Muscle of leg (tissue), 3 donors: ENCODE measurements at regions not wholly inside any gene's neighbourhood (a gene's known extent, or its start where the extent isn't known, plus 50 kb on each side); places are given as distances from the start of the nearest gene placed in this dataset.

Experiments
- DNase-seq: peaks from one replicate; pipeline ENCODE4 v3.0.0; 2013
- H3K27ac ChIP-seq: one replicate; pipeline ENCODE4 v1.5.1; 2013; ENCODE audit warnings: mild to moderate bottlenecking, low read length, control low read depth
- H3K27me3 ChIP-seq: one replicate; pipeline ENCODE4 v1.6.1; 2013; ENCODE audit warnings: low read length; ENCODE audit not compliant: control insufficient read depth, insufficient read depth
- H3K36me3 ChIP-seq: one replicate; pipeline ENCODE4 v1.6.1; 2013; ENCODE audit warnings: low read length; ENCODE audit not compliant: control insufficient read depth, insufficient read depth
- H3K4me1 ChIP-seq: one replicate; pipeline ENCODE4 v1.6.1; 2013; ENCODE audit warnings: low read length; ENCODE audit not compliant: control insufficient read depth, insufficient read depth
- H3K4me3 ChIP-seq: one replicate; pipeline ENCODE4 v1.5.1; 2013; ENCODE audit warnings: low read length, control low read depth
- H3K9me3 ChIP-seq: replicated peaks from 2 replicates; pipeline ENCODE4 v1.6.1; 2013; ENCODE audit warnings: low read depth, low read length; ENCODE audit not compliant: control insufficient read depth
- WGBS: methylation state at CpG from one replicate; pipeline ENCODE4 v1.1.5; 2013; ENCODE audit warnings: missing lambda C conversion rate; ENCODE audit not compliant: insufficient coverage; 5-methylcytosine and 5-hydroxymethylcytosine counted together

DNA sequence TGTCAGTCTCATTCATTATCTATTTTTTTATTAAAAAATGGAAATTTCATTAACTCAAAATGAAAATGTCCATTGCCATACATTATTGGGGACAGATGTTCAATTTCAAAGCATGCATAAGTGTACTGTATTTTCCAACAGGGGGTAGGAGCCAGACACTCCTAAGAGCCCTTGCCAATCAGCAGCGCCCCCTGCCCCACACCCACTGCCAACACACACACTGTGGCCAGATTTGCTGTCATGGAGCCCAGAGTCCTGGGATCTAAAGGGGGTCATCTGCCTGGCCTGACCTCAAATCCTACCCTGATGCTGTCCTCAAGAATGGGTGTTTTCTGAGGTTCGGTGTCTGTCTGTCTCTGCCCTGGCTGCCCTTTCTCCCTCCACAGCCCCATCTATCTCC is 162.2 kb upstream of the TWIST2 start:
- H3K4me1 ChIP-seq, result no peaks in the 10 kb centered on the region
- no peak for DNase-seq
- no peak overlapping the region for H3K27ac ChIP-seq
- WGBS, result 100% methylated on average over 1 of the region's 2 CpGs
- no peaks in the 10 kb centered on the region for H3K9me3 ChIP-seq
- peaks cover 3% of the 10 kb centered on the region for H3K27me3 ChIP-seq
- no peak overlapping the region for H3K4me3 ChIP-seq
- no peaks in the 10 kb centered on the region for H3K36me3 ChIP-seq

GRCh38 chr2:238686223-238686622 is 161.7 kb upstream of the TWIST2 start:
- DNase-seq, result no peak
- no peaks in the 10 kb centered on the region for H3K4me1 ChIP-seq
- H3K9me3 ChIP-seq, result no peaks in the 10 kb centered on the region
- peaks cover 5% of the 10 kb centered on the region for H3K27me3 ChIP-seq
- 92% methylated on average over 7 of the region's 7 CpGs for WGBS
- H3K27ac ChIP-seq, result no peak overlapping the region
- no peak overlapping the region for H3K4me3 ChIP-seq
- H3K36me3 ChIP-seq, result no peaks in the 10 kb centered on the region

DNA sequence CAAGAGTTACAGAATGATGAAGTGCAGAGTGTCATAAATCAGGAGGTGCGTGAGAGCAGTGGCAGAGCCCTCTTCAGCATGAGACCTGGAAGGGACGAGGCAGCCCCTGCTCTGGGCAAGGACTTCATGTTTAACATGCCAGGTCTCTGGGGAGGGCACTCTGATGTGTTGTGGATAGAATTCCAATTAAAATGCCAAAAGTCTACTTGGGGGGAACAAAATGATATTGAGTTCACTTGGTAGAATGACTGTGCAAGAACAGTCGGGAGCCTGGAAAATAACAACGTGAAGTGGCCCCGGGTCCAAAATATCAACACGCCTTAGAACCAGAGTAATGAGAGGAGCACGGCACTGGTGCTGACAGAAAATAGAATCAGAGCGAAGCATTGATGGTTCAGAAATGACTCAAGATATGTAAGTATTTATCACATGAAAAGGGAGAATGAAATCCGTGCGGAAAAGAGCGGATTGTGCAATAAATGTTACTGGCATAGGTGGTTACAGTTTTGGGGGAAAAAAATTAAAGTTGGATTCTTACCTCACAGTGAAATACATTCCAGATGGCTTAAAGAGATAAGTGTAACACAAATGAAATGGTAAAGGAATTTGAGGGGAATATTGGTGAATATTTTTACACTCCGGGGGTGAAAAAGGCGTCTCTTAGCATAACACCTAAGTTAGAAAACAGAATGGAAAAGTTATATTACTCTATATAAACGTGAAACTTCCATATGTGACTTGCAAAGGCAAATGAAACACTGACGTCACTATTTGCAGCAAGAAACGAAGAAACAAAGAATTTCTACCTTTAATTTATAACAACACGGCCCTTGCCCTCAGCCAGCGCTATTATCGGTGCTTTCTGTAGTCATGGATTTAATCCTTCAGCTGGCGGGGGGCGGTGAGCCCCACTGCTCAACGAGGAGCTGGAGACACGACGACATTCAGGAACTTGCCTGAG is 159.4 kb upstream of the TWIST2 start:
- DNase-seq, result peak; percentile 61
- peaks cover 8% of the 10 kb centered on the region for H3K27me3 ChIP-seq
- no peak overlapping the region for H3K27ac ChIP-seq
- H3K36me3 ChIP-seq, result no peaks in the 10 kb centered on the region
- 55% methylated on average over 9 of the region's 24 CpGs for WGBS
- H3K4me3 ChIP-seq, result no peak overlapping the region
- H3K4me1 ChIP-seq, result no peaks in the 10 kb centered on the region
- H3K9me3 ChIP-seq, result no peaks in the 10 kb centered on the region

GRCh38 chr2:238689331-238689730 is 158.6 kb upstream of the TWIST2 start:
- Histone ChIP-seq H3K9me3 (no peaks in the 10 kb centered on the region), H3K36me3 (no peaks in the 10 kb centered on the region), H3K4me3 (no peak overlapping the region), H3K4me1 (no peaks in the 10 kb centered on the region), H3K27ac (no peak overlapping the region), H3K27me3 (peaks cover 8% of the 10 kb centered on the region)
- DNase-seq, result no peak
- WGBS, result no CpG with 5 or more reads among the region's 2 CpGs

DNA sequence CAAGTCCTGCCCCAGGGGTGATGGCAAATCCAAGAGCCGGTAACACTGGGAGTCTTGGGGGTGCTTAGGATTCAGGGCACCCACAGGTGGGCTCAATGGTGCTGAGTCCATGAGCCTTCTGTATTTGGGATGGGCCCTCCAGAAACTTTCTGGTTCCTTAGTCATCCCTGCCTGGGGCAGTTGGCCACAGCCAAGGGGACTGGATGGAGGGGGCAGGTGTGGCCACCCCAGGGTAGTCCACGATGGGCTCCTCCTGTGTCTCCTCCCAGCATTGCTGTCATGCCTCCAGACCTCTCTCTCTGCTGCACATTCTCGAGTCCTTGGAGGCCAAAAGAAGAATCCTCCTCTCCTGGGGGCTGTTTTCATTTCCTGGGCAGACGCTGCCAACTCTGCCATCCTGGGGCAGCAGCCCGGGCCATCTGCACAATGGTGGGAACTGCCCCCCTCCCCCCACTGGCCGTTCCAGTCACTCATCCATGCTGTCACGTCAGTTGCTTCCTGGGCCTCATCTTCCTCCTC is 158.0 kb upstream of the TWIST2 start:
- no peaks in the 10 kb centered on the region for H3K36me3 ChIP-seq
- no peaks in the 10 kb centered on the region for H3K9me3 ChIP-seq
- DNase-seq, result no peak
- peaks cover 8% of the 10 kb centered on the region for H3K27me3 ChIP-seq
- 79% methylated on average over 7 of the region's 7 CpGs for WGBS
- no peak overlapping the region for H3K27ac ChIP-seq
- peaks cover 2% of the 10 kb centered on the region for H3K4me1 ChIP-seq
- no peak overlapping the region for H3K4me3 ChIP-seq

- peaks cover 8% of the 10 kb centered on the region for H3K27me3 ChIP-seq
- 77% methylated on average over 11 of the region's 11 CpGs for WGBS
Observed at GRCh38 chr2:238690511-238690910, 157.4 kb upstream of the TWIST2 start.

GRCh38 chr2:238691596-238692491 is 156.0 kb upstream of the TWIST2 start:
- peaks cover 14% of the 10 kb centered on the region for H3K4me1 ChIP-seq
- no peak for DNase-seq
- H3K27me3 ChIP-seq, result peaks cover 6% of the 10 kb centered on the region
- H3K36me3 ChIP-seq, result no peaks in the 10 kb centered on the region
- no peaks in the 10 kb centered on the region for H3K9me3 ChIP-seq
- WGBS, result 63% methylated on average over 6 of the region's 16 CpGs
- H3K4me3 ChIP-seq, result no peak overlapping the region
- no peak overlapping the region for H3K27ac ChIP-seq

More at GRCh38 chr2:238690511-238690910, 157.4 kb upstream of the TWIST2 start:
- Histone ChIP-seq H3K9me3 (no peaks in the 10 kb centered on the region), H3K36me3 (no peaks in the 10 kb centered on the region), H3K4me1 (peaks cover 6% of the 10 kb centered on the region), H3K4me3 (no peak overlapping the region), H3K27ac (no peak overlapping the region)
- no peak for DNase-seq

- H3K36me3 ChIP-seq, result no peaks in the 10 kb centered on the region
- no peaks in the 10 kb centered on the region for H3K9me3 ChIP-seq
- WGBS, result 83% methylated on average over 7 of the region's 7 CpGs
- peaks cover 6% of the 10 kb centered on the region for H3K27me3 ChIP-seq
- no peak overlapping the region for H3K4me3 ChIP-seq
- peaks cover 14% of the 10 kb centered on the region for H3K4me1 ChIP-seq
- DNase-seq, result no peak
- H3K27ac ChIP-seq, result no peak overlapping the region
Observed at GRCh38 chr2:238692562-238692961, 155.3 kb upstream of the TWIST2 start.

DNA sequence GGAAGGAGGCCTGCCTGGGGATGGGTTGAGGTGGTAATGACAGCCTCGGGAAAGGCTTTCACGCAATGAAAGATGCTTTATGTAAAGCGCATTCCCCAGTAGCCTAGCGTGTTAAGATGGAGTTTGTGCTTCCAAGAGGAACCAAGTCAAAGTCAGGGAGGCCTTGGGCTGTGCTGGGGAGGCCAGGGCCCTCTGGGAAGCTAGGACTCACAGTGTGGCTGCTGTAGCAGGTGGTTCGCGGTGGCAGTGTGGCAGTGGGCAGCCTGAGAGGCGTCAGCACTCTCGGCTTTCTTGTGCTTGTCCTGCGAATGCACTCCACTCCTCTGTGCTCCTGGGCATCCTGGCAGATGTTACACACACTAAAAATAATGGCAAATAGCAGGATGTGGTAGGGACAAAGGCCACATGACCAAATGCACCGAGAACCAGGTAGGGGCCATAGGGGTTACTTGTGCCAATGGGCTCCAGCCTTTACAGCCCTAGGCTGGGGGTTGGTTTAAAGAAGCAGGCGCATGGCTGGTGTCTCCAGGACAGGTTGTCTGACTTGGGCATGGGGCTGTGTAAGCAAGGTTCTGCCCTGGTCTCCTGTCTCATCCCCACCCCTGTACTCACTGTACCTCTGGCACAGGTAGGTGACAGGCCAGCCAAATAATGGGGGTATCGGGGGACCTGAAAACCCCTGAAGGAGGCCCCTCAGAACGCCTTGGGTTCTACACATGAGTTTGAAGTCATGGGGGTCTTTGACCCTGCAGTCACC is 154.4 kb upstream of the TWIST2 start:
- H3K36me3 ChIP-seq, result no peaks in the 10 kb centered on the region

More for the DNA sequence above, 154.4 kb upstream of the TWIST2 start:
- WGBS, result 75% methylated on average over 7 of the region's 13 CpGs
- H3K4me1 ChIP-seq, result peaks cover 16% of the 10 kb centered on the region
- peaks cover 6% of the 10 kb centered on the region for H3K27me3 ChIP-seq
- no peaks in the 10 kb centered on the region for H3K9me3 ChIP-seq
- no peak for DNase-seq
- no peak overlapping the region for H3K27ac ChIP-seq
- H3K4me3 ChIP-seq, result no peak overlapping the region
